HEK293T (cell line): ENCODE measurements at regions not wholly inside any gene's neighbourhood (a gene's known extent, or its start where the extent isn't known, plus 50 kb on each side); places are given as distances from the start of the nearest gene placed in this dataset.
"Not testable (repeated sequence)": the region's sequence is repeated elsewhere in the genome, so short reads cannot be mapped to it uniquely, and the experiment has no call there.

Source experiments
- CTCF ChIA-PET: fragments of 350-600 bp; formaldehyde crosslinking; extraction: SDS; loops from one replicate; lab custom pipeline; 2021; ENCODE audit warnings: antibody characterized with exemption, inconsistent platforms; lab: Yijun Ruan, JAX
- POLR2A ChIA-PET: fragments of 350-600 bp; formaldehyde crosslinking; extraction: SDS; loops from one replicate; lab custom pipeline; 2020; ENCODE audit warnings: antibody characterized with exemption, inconsistent platforms; lab: Yijun Ruan, JAX
- DNase-seq: peaks from one replicate; pipeline ENCODE4 v3.0.0; 2012; ENCODE audit warnings: mixed read lengths; ENCODE audit errors: extremely low spot score
- ARNT ChIP-seq: fragments of 450-650 bp; IDR thresholded peaks from 2 replicates; pipeline ENCODE4 v1.6.1; 2017; ENCODE audit warnings: mild to moderate bottlenecking
- BHLHE40 ChIP-seq: fragments of 450-650 bp; IDR thresholded peaks from 2 replicates; pipeline ENCODE4 v1.6.1; 2016; ENCODE audit warnings: mild to moderate bottlenecking, moderate library complexity, borderline replicate concordance
- CTBP1 ChIP-seq: fragments of 450-650 bp; IDR thresholded peaks from 2 replicates; pipeline ENCODE4 v1.6.1; 2016; ENCODE audit warnings: borderline replicate concordance
- ELF4 ChIP-seq: fragments of 450-650 bp; IDR thresholded peaks from 2 replicates; pipeline ENCODE4 v1.6.1; 2017; ENCODE audit warnings: antibody characterized with exemption
- FOXA1 ChIP-seq: fragments of 450-650 bp; IDR thresholded peaks from 2 replicates; pipeline ENCODE4 v1.6.1; 2016; ENCODE audit warnings: mild to moderate bottlenecking
- FOXK2 ChIP-seq: fragments of 450-650 bp; IDR thresholded peaks from 2 replicates; pipeline ENCODE4 v1.6.1; 2016; ENCODE audit warnings: mild to moderate bottlenecking
- FOXM1 ChIP-seq: fragments of 450-650 bp; IDR thresholded peaks from 2 replicates; pipeline ENCODE4 v1.6.1; 2017; ENCODE audit warnings: mild to moderate bottlenecking, borderline replicate concordance
- HDGF ChIP-seq: fragments of 450-650 bp; IDR thresholded peaks from 2 replicates; pipeline ENCODE4 v1.6.1; 2017; ENCODE audit warnings: antibody characterized with exemption, borderline replicate concordance
- L3MBTL2 ChIP-seq: fragments of 450-650 bp; conservative IDR thresholded peaks from 2 replicates; pipeline ENCODE4 v1.6.1; 2016; ENCODE audit warnings: mild to moderate bottlenecking
- LEF1 ChIP-seq: fragments of 450-650 bp; IDR thresholded peaks from 2 replicates; pipeline ENCODE4 v1.6.1; 2017; ENCODE audit warnings: mild to moderate bottlenecking, borderline replicate concordance
- NFRKB ChIP-seq: fragments of 450-650 bp; IDR thresholded peaks from 2 replicates; pipeline ENCODE4 v1.6.1; 2016; ENCODE audit warnings: mild to moderate bottlenecking, moderate library complexity
- SP1 ChIP-seq: fragments of 450-650 bp; IDR thresholded peaks from 2 replicates; pipeline ENCODE4 v1.6.1; 2017
- SUZ12 ChIP-seq: fragments of 450-650 bp; IDR thresholded peaks from 2 replicates; pipeline ENCODE4 v1.6.1; 2016; ENCODE audit warnings: mild to moderate bottlenecking
- TARDBP ChIP-seq: fragments of 450-650 bp; IDR thresholded peaks from 2 replicates; pipeline ENCODE4 v1.6.1; 2016
- ZNF384 ChIP-seq: fragments of 450-650 bp; IDR thresholded peaks from 2 replicates; pipeline ENCODE4 v1.6.1; 2016
- TF ChIP-seq, protein P1 (sequence below): fragments of 450-650 bp; IDR thresholded peaks from 2 replicates; pipeline ENCODE4 v1.6.1; 2016

GRCh38 chr3:191646242-191646641 lies 185.3 kb downstream of the PYDC2 start:
- TF ChIP-seq NFRKB (no peak), LEF1 (no peak), TARDBP (no peak), SUZ12 (no peak), FOXM1 (no peak), L3MBTL2 (no peak), ZNF384 (no peak)
- TF ChIP-seq, protein P1, sequence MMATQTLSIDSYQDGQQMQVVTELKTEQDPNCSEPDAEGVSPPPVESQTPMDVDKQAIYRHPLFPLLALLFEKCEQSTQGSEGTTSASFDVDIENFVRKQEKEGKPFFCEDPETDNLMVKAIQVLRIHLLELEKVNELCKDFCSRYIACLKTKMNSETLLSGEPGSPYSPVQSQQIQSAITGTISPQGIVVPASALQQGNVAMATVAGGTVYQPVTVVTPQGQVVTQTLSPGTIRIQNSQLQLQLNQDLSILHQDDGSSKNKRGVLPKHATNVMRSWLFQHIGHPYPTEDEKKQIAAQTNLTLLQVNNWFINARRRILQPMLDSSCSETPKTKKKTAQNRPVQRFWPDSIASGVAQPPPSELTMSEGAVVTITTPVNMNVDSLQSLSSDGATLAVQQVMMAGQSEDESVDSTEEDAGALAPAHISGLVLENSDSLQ, result no peak
- DNase-seq, result no peak
- ChIA-PET POLR2A (no interaction called here), CTCF (no interaction called here)

- POLR2A ChIA-PET, result interaction anchor here (0.5 kb wide), 1 partner anchor 289 kb away, joined by 3 read pairs; no protein-coding TSS in a partner anchor
- no peak for DNase-seq
- TF ChIP-seq CTBP1, result no peak
- no peak for TF ChIP-seq BHLHE40
- no peak for TF ChIP-seq NFRKB
- TF ChIP-seq TARDBP, result no peak
- no peak for TF ChIP-seq LEF1
- no peak for TF ChIP-seq HDGF
- no peak for TF ChIP-seq L3MBTL2
- TF ChIP-seq ELF4, result no peak
- CTCF ChIA-PET, result no interaction called here
Observed at GRCh38 chr3:191648787-191649186, 187.8 kb downstream of the PYDC2 start.

- TF ChIP-seq CTBP1 (no peak), ARNT (no peak), ELF4 (no peak), SP1 (no peak), ZNF384 (no peak), BHLHE40 (no peak), L3MBTL2 (no peak), FOXK2 (no peak), FOXA1 (no peak), FOXM1 (no peak), SUZ12 (no peak)
- ChIA-PET CTCF (no interaction called here), POLR2A (no interaction called here)
- no peak for DNase-seq
Observed at GRCh38 chr3:191649626-191650025, 188.7 kb downstream of the PYDC2 start.

DNA sequence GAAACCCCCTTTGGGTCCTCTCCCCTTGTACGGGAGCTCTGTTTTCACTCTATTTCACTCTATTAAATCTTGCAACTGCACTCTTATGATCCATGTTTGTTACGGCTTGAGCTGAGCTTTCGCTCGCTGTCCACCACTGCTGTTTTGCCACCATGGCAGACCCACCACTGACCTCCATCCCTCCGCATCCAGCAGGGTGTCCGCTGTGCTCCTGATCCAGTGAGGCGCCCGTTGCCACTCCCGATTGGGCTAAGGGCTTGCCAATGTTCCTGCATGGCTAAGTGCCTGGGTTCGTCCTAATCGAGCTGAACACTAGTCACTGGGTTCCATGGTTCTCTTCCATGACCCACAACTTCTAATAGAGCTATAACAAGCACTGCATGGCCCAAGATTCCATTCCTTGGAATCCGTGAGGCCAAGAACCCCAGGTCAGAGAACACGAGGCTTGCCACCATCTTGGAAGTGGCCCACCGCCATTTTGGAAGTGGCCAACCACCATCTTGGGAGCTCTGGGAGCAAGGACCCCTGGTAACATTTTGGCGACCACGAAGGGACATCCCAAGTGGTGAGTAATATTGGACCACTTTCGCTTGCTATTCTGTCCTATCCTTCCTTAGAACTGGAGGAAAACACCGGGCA lies 197.9 kb downstream of the PYDC2 start:
- POLR2A ChIA-PET, DNase-seq, CTCF ChIA-PET: not testable (repeated sequence)

GRCh38 chr3:191662150-191662549 lies 201.2 kb downstream of the PYDC2 start:
- DNase-seq, POLR2A ChIA-PET, CTCF ChIA-PET: not testable (repeated sequence)

- DNase-seq, result no peak
- CTCF ChIA-PET, result no interaction called here
- TF ChIP-seq FOXA1, result no peak
- TF ChIP-seq, protein P1, result no peak
- POLR2A ChIA-PET, result no interaction called here
Observed at GRCh38 chr3:191680989-191681597, 220.1 kb downstream of the PYDC2 start.

DNA sequence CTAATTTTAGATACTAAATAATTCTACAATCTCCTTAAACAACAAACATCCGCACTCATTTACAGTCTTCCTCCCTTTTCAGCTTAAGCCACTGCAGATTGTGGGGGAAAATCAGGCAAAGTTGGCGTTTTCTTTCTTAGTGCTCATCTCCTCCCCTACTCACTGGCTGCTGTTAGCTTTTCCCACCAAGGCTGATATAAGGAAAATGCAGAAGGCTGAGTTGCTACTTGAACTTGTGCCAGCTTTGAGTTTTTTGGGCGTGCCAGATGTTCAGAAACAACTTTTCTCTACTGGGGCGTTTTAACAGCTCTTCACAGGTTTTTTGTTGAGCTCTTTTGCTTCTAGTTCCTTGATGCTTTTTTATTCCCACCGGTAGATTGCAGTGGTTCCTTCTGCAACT lies 222.0 kb downstream of the PYDC2 start:
- TF ChIP-seq ARNT (no peak), LEF1 (no peak), BHLHE40 (no peak), L3MBTL2 (no peak), FOXA1 (no peak), NFRKB (no peak), HDGF (no peak), CTBP1 (no peak), FOXM1 (no peak), FOXK2 (no peak), SUZ12 (no peak)
- TF ChIP-seq, protein P1, result no peak
- DNase-seq, result no peak
- CTCF ChIA-PET, result no interaction called here
- POLR2A ChIA-PET, result no interaction called here
